ENCODE measurements at regions not wholly inside any gene's neighbourhood (a gene's known extent, or its start where the extent isn't known, plus 50 kb on each side); places are given as distances from the start of the nearest gene placed in this dataset.

GRCh38 chr7:80082213-80082612 is 52.4 kb upstream of the GNAI1 start:
- Histone ChIP-seq H3K9me3 (no peaks in the 10 kb centered on the region), H3K27ac (no peak overlapping the region), H3K27me3 (no peaks in the 10 kb centered on the region), H3K4me1 (peaks cover 0 to 9% (median 0%) of the 10 kb centered on the region in 3 donors), H3K4me3 (no peak overlapping the region), H3K36me3 (no peaks in the 10 kb centered on the region)
- no peak for DNase-seq
- no peak for TF ChIP-seq POLR2A (IDR thresholded peaks at IDR 0.05)
- no peak for TF ChIP-seq CTCF (IDR thresholded peaks at IDR 0.05)
- intact Hi-C loops (cut with DNase I): no loop called here

GRCh38 chr7:80078886-80079285 is 55.7 kb upstream of the GNAI1 start:
- Histone ChIP-seq H3K27ac (no peak overlapping the region), H3K27me3 (no peaks in the 10 kb centered on the region), H3K36me3 (no peaks in the 10 kb centered on the region), H3K9me3 (no peaks in the 10 kb centered on the region), H3K4me3 (no peak overlapping the region), H3K4me1 (peaks cover 0 to 5% (median 0%) of the 10 kb centered on the region in 3 donors)
- intact Hi-C loops (cut with DNase I): no loop called here
- DNase-seq: no peak
- TF ChIP-seq CTCF (IDR thresholded peaks at IDR 0.05): no peak
- TF ChIP-seq POLR2A (IDR thresholded peaks at IDR 0.05): no peak
- 87 to 92% methylated on average over 3 of the region's 3 CpGs for WGBS, 2 donors

GRCh38 chr7:80078159-80078731 is 56.4 kb upstream of the GNAI1 start:
- DNase-seq: no peak
- peak overlapping the region in 1 of 4 donors; percentile 6 for H3K27ac ChIP-seq
- peaks cover 0 to 5% (median 0%) of the 10 kb centered on the region in 3 donors for H3K4me1 ChIP-seq
- intact Hi-C loops (cut with DNase I): no loop called here
- no peaks in the 10 kb centered on the region for H3K9me3 ChIP-seq
- WGBS, 2 donors: 8 to 18% methylated on average over 5 of the region's 5 CpGs
- TF ChIP-seq CTCF (IDR thresholded peaks at IDR 0.05) (no peak), POLR2A (IDR thresholded peaks at IDR 0.05) (no peak)
- peak overlapping the region; percentile 13 to 56 (median 31) for H3K4me3 ChIP-seq
- H3K36me3 ChIP-seq: no peaks in the 10 kb centered on the region
- no peaks in the 10 kb centered on the region for H3K27me3 ChIP-seq

GRCh38 chr7:80070391-80070790 is 64.2 kb upstream of the GNAI1 start:
- H3K9me3 ChIP-seq: peaks cover 0 to 6% (median 0%) of the 10 kb centered on the region in 3 donors
- TF ChIP-seq CTCF (IDR thresholded peaks at IDR 0.05): no peak
- TF ChIP-seq POLR2A (IDR thresholded peaks at IDR 0.05): no peak
- no peaks in the 10 kb centered on the region for H3K4me1 ChIP-seq
- WGBS, 2 donors: 58 to 62% methylated on average over 2 of the region's 2 CpGs
- H3K36me3 ChIP-seq: no peaks in the 10 kb centered on the region
- no peak for DNase-seq
- H3K27ac ChIP-seq: no peak overlapping the region
- no peaks in the 10 kb centered on the region for H3K27me3 ChIP-seq
- intact Hi-C loops (cut with DNase I): no loop called here
- H3K4me3 ChIP-seq: no peak overlapping the region

GRCh38 chr7:80066639-80067038 is 68.0 kb upstream of the GNAI1 start:
- no peaks in the 10 kb centered on the region for H3K4me1 ChIP-seq
- no peaks in the 10 kb centered on the region for H3K27me3 ChIP-seq
- no peak for DNase-seq
- intact Hi-C loops (cut with DNase I): no loop called here
- TF ChIP-seq CTCF (IDR thresholded peaks at IDR 0.05) (no peak), POLR2A (IDR thresholded peaks at IDR 0.05) (no peak)
- no peak overlapping the region for H3K4me3 ChIP-seq
- no peaks in the 10 kb centered on the region for H3K36me3 ChIP-seq
- WGBS, 2 donors: 56 to 57% methylated on average over 1 of the region's 1 CpG
- no peak overlapping the region for H3K27ac ChIP-seq
- H3K9me3 ChIP-seq: peaks cover 0 to 6% (median 0%) of the 10 kb centered on the region in 3 donors
